ENCODE measurements at regions not wholly inside any gene's neighbourhood (a gene's known extent, or its start where the extent isn't known, plus 50 kb on each side); places are given as distances from the start of the nearest gene placed in this dataset.

GRCh38 chr22:46064228-46064965 is 85.9 kb upstream of the PPARA start:
- H3K4me1 ChIP-seq, result peaks cover 46 to 100% (median 49%) of the 10 kb centered on the region in 3 donors
- no peak for DNase-seq
- intact Hi-C loops (cut with DNase I), result no loop called here
- peak overlapping the region; percentile 1 to 73 (median 32) for H3K4me3 ChIP-seq
- H3K36me3 ChIP-seq, result peaks cover 0 to 11% (median 0%) of the 10 kb centered on the region in 3 donors
- 39 to 44% methylated on average over 22 of the region's 28 CpGs for WGBS, 2 donors
- peak overlapping the region; percentile 99 to 100 (median 100) for H3K27ac ChIP-seq
- TF ChIP-seq CTCF (IDR thresholded peaks at IDR 0.05) (no peak), POLR2A (IDR thresholded peaks at IDR 0.05) (peak in 1 of 4 donors; percentile 18)
- no peaks in the 10 kb centered on the region for H3K27me3 ChIP-seq
- H3K9me3 ChIP-seq, result no peaks in the 10 kb centered on the region

- Histone ChIP-seq H3K36me3 (peaks cover 0 to 11% (median 0%) of the 10 kb centered on the region in 3 donors), H3K27ac (peak overlapping the region; percentile 99 to 100 (median 100)), H3K27me3 (no peaks in the 10 kb centered on the region), H3K9me3 (no peaks in the 10 kb centered on the region), H3K4me1 (peaks cover 46 to 100% (median 46%) of the 10 kb centered on the region in 3 donors), H3K4me3 (peak overlapping the region; percentile 1 to 73 (median 32))
- TF ChIP-seq POLR2A (IDR thresholded peaks at IDR 0.05) (no peak), CTCF (IDR thresholded peaks at IDR 0.05) (no peak)
- WGBS, 2 donors, result 27 to 32% methylated on average over 14 to 17 of the region's 17 CpGs
- intact Hi-C loops (cut with DNase I), result no loop called here
- DNase-seq, result no peak
Observed at GRCh38 chr22:46064966-46065666, 85.2 kb upstream of the PPARA start.

- Histone ChIP-seq H3K4me1 (peaks cover 46 to 95% (median 46%) of the 10 kb centered on the region in 3 donors), H3K4me3 (peak overlapping the region in 3 of 4 donors; percentile 73 to 96 (median 88)), H3K36me3 (peaks cover 0 to 11% (median 0%) of the 10 kb centered on the region in 3 donors), H3K27ac (peak overlapping the region; percentile 99 to 100 (median 100)), H3K27me3 (no peaks in the 10 kb centered on the region), H3K9me3 (no peaks in the 10 kb centered on the region)
- intact Hi-C loops (cut with DNase I), result no loop called here
- TF ChIP-seq POLR2A (IDR thresholded peaks at IDR 0.05) (no peak), CTCF (IDR thresholded peaks at IDR 0.05) (no peak)
- DNase-seq, result no peak
- WGBS, 2 donors, result 31 to 47% methylated on average over 2 of the region's 2 CpGs
Observed at GRCh38 chr22:46065691-46066454, 84.5 kb upstream of the PPARA start.

GRCh38 chr22:46066691-46067090 is 83.6 kb upstream of the PPARA start:
- WGBS, 2 donors, result 18 to 27% methylated on average over 11 of the region's 11 CpGs
- intact Hi-C loops (cut with DNase I), result no loop called here
- Histone ChIP-seq H3K9me3 (no peaks in the 10 kb centered on the region), H3K4me1 (peaks cover 40 to 87% (median 46%) of the 10 kb centered on the region in 3 donors), H3K4me3 (peak overlapping the region; percentile 14 to 96 (median 80)), H3K27ac (peak overlapping the region; percentile 99 to 100 (median 100)), H3K36me3 (peaks cover 0 to 6% (median 0%) of the 10 kb centered on the region in 3 donors), H3K27me3 (no peaks in the 10 kb centered on the region)
- TF ChIP-seq CTCF (IDR thresholded peaks at IDR 0.05), result no peak
- peak in 2 of 4 donors; percentile 19 to 31 for TF ChIP-seq POLR2A (IDR thresholded peaks at IDR 0.05)
- DNase-seq, result no peak
